ENCODE measurements at regions not wholly inside any gene's neighbourhood (a gene's known extent, or its start where the extent isn't known, plus 50 kb on each side); places are given as distances from the start of the nearest gene placed in this dataset.

GRCh38 chr5:72651779-72652178 is 144.6 kb upstream of the ZNF366 start:
- no peak for FAIRE-seq
- Histone ChIP-seq H3K27me3 (ENCODE audit: control insufficient read depth, extremely low read depth, insufficient read depth, low read length) (peaks cover 4% of the 10 kb centered on the region), H3K9me1 (ENCODE audit: control insufficient read depth, extremely low read depth, insufficient read depth, low read length) (no peaks in the 10 kb centered on the region), H3K4me3 (ENCODE audit: control insufficient read depth in 2 of 3, extremely low read depth in 1 of 3, insufficient read depth in 2 of 3, low read depth in 1 of 3, low read length in 3 of 3) (no peak overlapping the region), H3K36me3 (ENCODE audit: control insufficient read depth in 2 of 2, extremely low read depth in 1 of 2, insufficient read depth in 2 of 2, low read length in 2 of 2) (no peaks in the 10 kb centered on the region), H3K4me2 (ENCODE audit: control insufficient read depth, extremely low read depth, insufficient read depth, low read depth, low read length) (no peak overlapping the region), H3K27ac (ENCODE audit: control insufficient read depth, insufficient read depth, low read length) (no peak overlapping the region), H3K4me1 (ENCODE audit: control insufficient read depth, extremely low read depth, insufficient read depth, low read length) (no peaks in the 10 kb centered on the region), H3K9me3 (ENCODE audit: control insufficient read depth, low read depth, low read length) (no peaks in the 10 kb centered on the region), H3K79me2 (ENCODE audit: control insufficient read depth, insufficient read depth, low read length) (no peaks in the 10 kb centered on the region), H3K9ac (ENCODE audit: control insufficient read depth, extremely low read depth, insufficient read depth, low read length) (no peak overlapping the region), H2AFZ (ENCODE audit: control insufficient read depth, low read length) (no peak overlapping the region), H4K20me1 (ENCODE audit: control insufficient read depth, extremely low read depth, insufficient read depth, low read length) (no peaks in the 10 kb centered on the region)
- dilution Hi-C loops (cut with MboI; ENCODE audit: extremely low pct_ligation_motif_present, low sequenced_read_pairs), result no loop called here
- TF ChIP-seq EZH2 (IDR thresholded peaks at IDR 0.05; ENCODE audit: low read length) (no peak), CTCF (optimal IDR thresholded peaks at IDR 0.05 in 1 of 3, IDR thresholded peaks at IDR 0.05 in 1 of 3, conservative IDR thresholded peaks at IDR 0.05 in 1 of 3; ENCODE audit: extremely low read depth in 1 of 3, insufficient read depth in 2 of 3, low read length in 3 of 3) (no peak)
- no peak for DNase-seq (ENCODE audit: low read depth, low spot score)

DNA sequence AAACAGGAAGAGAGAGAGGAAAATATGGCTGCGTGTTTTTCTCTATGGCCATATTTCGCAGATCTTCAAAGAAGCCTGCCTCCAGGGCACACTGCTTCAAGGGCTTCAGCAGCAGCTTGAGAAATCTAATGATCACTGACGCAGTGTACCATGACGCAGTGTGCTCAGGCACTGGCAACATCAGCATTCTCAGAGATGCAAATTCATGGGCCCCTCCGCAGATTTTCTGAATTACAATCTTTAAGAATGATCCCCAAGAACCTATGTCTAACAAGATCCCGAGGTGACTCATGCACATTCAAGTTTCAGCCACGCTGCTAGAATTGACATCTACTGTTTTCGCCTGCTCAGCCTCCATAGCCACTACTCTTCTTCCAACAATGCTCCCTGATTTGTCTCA is 143.9 kb upstream of the ZNF366 start:
- Histone ChIP-seq H3K79me2 (ENCODE audit: control insufficient read depth, insufficient read depth, low read length) (no peaks in the 10 kb centered on the region), H2AFZ (ENCODE audit: control insufficient read depth, low read length) (no peak overlapping the region), H3K4me2 (ENCODE audit: control insufficient read depth, extremely low read depth, insufficient read depth, low read depth, low read length) (no peak overlapping the region)

More for the DNA sequence above, 143.9 kb upstream of the ZNF366 start:
- no peak for DNase-seq (ENCODE audit: low read depth, low spot score)
- Histone ChIP-seq H3K27ac (ENCODE audit: control insufficient read depth, insufficient read depth, low read length) (no peak overlapping the region), H3K9ac (ENCODE audit: control insufficient read depth, extremely low read depth, insufficient read depth, low read length) (no peak overlapping the region), H3K9me3 (ENCODE audit: control insufficient read depth, low read depth, low read length) (no peaks in the 10 kb centered on the region), H3K36me3 (ENCODE audit: control insufficient read depth in 2 of 2, extremely low read depth in 1 of 2, insufficient read depth in 2 of 2, low read length in 2 of 2) (no peaks in the 10 kb centered on the region), H3K4me1 (ENCODE audit: control insufficient read depth, extremely low read depth, insufficient read depth, low read length) (no peaks in the 10 kb centered on the region), H3K4me3 (ENCODE audit: control insufficient read depth in 2 of 3, extremely low read depth in 1 of 3, insufficient read depth in 2 of 3, low read depth in 1 of 3, low read length in 3 of 3) (no peak overlapping the region), H3K27me3 (ENCODE audit: control insufficient read depth, extremely low read depth, insufficient read depth, low read length) (peaks cover 4% of the 10 kb centered on the region), H4K20me1 (ENCODE audit: control insufficient read depth, extremely low read depth, insufficient read depth, low read length) (no peaks in the 10 kb centered on the region), H3K9me1 (ENCODE audit: control insufficient read depth, extremely low read depth, insufficient read depth, low read length) (no peaks in the 10 kb centered on the region)
- no peak for FAIRE-seq
- dilution Hi-C loops (cut with MboI; ENCODE audit: extremely low pct_ligation_motif_present, low sequenced_read_pairs), result no loop called here
- TF ChIP-seq CTCF (optimal IDR thresholded peaks at IDR 0.05 in 1 of 3, IDR thresholded peaks at IDR 0.05 in 1 of 3, conservative IDR thresholded peaks at IDR 0.05 in 1 of 3; ENCODE audit: extremely low read depth in 1 of 3, insufficient read depth in 2 of 3, low read length in 3 of 3) (no peak), EZH2 (IDR thresholded peaks at IDR 0.05; ENCODE audit: low read length) (no peak)
